NB4 (cell line): ENCODE measurements at regions not wholly inside any gene's neighbourhood (a gene's known extent, or its start where the extent isn't known, plus 50 kb on each side); places are given as distances from the start of the nearest gene placed in this dataset.

Experiments
- DNase-seq: peaks from one replicate; pipeline ENCODE4 v3.0.0; 2010; ENCODE audit warnings: low read depth
- H3K4me3 ChIP-seq: one replicate; pipeline ENCODE4 v1.5.1; 2011; ENCODE audit warnings: mild to moderate bottlenecking, low read depth, low read length, moderate library complexity
- CTCF ChIP-seq: IDR thresholded peaks from one replicate; pipeline ENCODE4 v1.5.1; 2012; ENCODE audit warnings: low read depth, low read length
- MYC ChIP-seq: IDR thresholded peaks from 2 replicates; pipeline ENCODE4 v1.6.1; 2011; ENCODE audit warnings: low read depth, low read length
- POLR2A ChIP-seq: IDR thresholded peaks from 2 replicates; pipeline ENCODE4 v1.6.1; 2011; ENCODE audit warnings: mild to moderate bottlenecking; ENCODE audit not compliant: insufficient read length; ENCODE audit errors: extremely low read depth
- TF ChIP-seq, protein P1 (sequence below): IDR thresholded peaks from 2 replicates; pipeline ENCODE4 v1.6.1; 2011; ENCODE audit warnings: low read depth, low read length

DNA sequence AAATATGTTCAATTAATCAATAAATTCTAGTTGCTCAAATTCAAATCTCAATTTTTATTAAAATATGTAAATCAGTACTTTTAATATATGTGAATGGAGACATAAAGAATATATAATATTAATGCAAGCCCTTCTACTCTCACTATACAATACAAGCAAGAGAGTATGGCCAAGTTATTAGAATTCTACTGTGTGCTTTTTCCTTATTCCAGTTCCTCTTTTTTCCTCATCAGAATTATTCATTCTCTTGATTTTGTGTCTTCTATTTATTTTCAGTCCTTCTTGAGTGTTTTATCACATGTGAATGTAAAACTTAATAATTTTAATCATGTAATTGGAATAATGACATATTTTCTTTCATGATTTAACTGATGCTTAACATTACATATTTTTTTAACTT is 276.8 kb downstream of the PCDH20 start:
- no peak for DNase-seq
- H3K4me3 ChIP-seq, result no peak overlapping the region
- no peak for TF ChIP-seq POLR2A
- no peak for TF ChIP-seq MYC
- no peak for TF ChIP-seq CTCF

DNA sequence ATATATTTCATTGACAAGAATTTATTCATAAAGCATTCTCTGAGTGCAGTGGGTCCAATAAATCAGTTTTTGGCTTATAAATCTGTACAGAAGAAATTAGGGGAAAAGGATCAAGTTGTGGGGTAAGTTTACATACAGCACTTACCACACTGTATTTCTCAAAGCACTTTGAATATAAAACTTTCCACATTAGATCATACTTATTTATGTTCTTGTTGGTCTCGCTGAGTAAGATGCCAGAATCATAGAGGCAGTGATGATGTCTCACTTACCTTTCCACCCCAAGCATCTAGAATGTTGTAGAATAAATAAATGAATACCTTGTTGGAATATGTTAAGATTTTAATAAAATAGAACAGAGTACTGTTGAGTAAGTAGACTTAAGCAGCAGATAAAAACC is 279.1 kb downstream of the PCDH20 start:
- DNase-seq, result no peak
- no peak overlapping the region for H3K4me3 ChIP-seq
- TF ChIP-seq POLR2A (no peak), MYC (no peak), CTCF (no peak)
- TF ChIP-seq, protein P1, sequence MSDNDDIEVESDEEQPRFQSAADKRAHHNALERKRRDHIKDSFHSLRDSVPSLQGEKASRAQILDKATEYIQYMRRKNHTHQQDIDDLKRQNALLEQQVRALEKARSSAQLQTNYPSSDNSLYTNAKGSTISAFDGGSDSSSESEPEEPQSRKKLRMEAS, result no peak

GRCh38 chr13:61136093-61136492 is 279.6 kb downstream of the PCDH20 start:
- no peak for DNase-seq
- H3K4me3 ChIP-seq, result no peak overlapping the region
- TF ChIP-seq POLR2A, result no peak
- TF ChIP-seq, protein P1, result no peak
- no peak for TF ChIP-seq CTCF
- no peak for TF ChIP-seq MYC

GRCh38 chr13:61135583-61135982 is 280.1 kb downstream of the PCDH20 start:
- no peak for DNase-seq
- TF ChIP-seq, protein P1, result no peak
- TF ChIP-seq MYC, result no peak
- no peak for TF ChIP-seq CTCF
- TF ChIP-seq POLR2A, result no peak
- H3K4me3 ChIP-seq, result no peak overlapping the region

GRCh38 chr13:61128850-61129645 is 286.6 kb downstream of the PCDH20 start:
- H3K4me3 ChIP-seq, result no peak overlapping the region
- no peak for DNase-seq
- no peak for TF ChIP-seq MYC
- TF ChIP-seq, protein P1, result no peak
- TF ChIP-seq POLR2A, result no peak
- no peak for TF ChIP-seq CTCF
